ENCODE measurements at regions not wholly inside any gene's neighbourhood (a gene's known extent, or its start where the extent isn't known, plus 50 kb on each side); places are given as distances from the start of the nearest gene placed in this dataset.

GRCh38 chr6:149220882-149221773 lies 96.4 kb upstream of the TAB2 start:
- no peaks in the 10 kb centered on the region for H3K27me3 Mint-ChIP-seq
- peaks cover 0 to 4% (median 4%) of the 10 kb centered on the region in 3 donors for H3K36me3 Mint-ChIP-seq
- POLR2A ChIA-PET, result no interaction called here
- no peak for DNase-seq
- peaks cover 0 to 5% (median 0%) of the 10 kb centered on the region in 9 donors for H3K9me3 Mint-ChIP-seq
- H3K4me3 Mint-ChIP-seq, result peak overlapping the region in 1 of 10 donors; percentile 22
- peaks cover 9 to 27% (median 18%) of the 10 kb centered on the region in 4 donors for H3K4me1 Mint-ChIP-seq
- H3K27ac Mint-ChIP-seq, result peak overlapping the region in 3 of 10 donors; percentile 41 to 48 (median 46)
- no peak for ATAC-seq

GRCh38 chr6:149221774-149222070 lies 95.8 kb upstream of the TAB2 start:
- Mint-ChIP-seq H3K4me1 (peaks cover 9 to 29% (median 18%) of the 10 kb centered on the region in 4 donors), H3K4me3 (no peak overlapping the region), H3K36me3 (peaks cover 0 to 4% (median 4%) of the 10 kb centered on the region in 3 donors), H3K9me3 (peaks cover 0 to 5% (median 0%) of the 10 kb centered on the region in 9 donors), H3K27ac (peak overlapping the region in 1 of 10 donors; percentile 46), H3K27me3 (no peaks in the 10 kb centered on the region)
- POLR2A ChIA-PET, result no interaction called here
- DNase-seq (no peak), ATAC-seq (no peak)

GRCh38 chr6:149223120-149223903 lies 94.2 kb upstream of the TAB2 start:
- DNase-seq (no peak), ATAC-seq (no peak)
- Mint-ChIP-seq H3K27me3 (no peaks in the 10 kb centered on the region), H3K4me1 (peaks cover 7 to 22% (median 14%) of the 10 kb centered on the region in 4 donors), H3K9me3 (peaks cover 0 to 5% (median 0%) of the 10 kb centered on the region in 9 donors), H3K4me3 (no peak overlapping the region), H3K36me3 (peaks cover 0 to 4% (median 4%) of the 10 kb centered on the region in 3 donors), H3K27ac (no peak overlapping the region)
- POLR2A ChIA-PET, result interaction anchor here (1.2 to 1.5 kb wide), 2 partner anchors 9 to 94 kb away, joined by 3 to 5 read pairs; no protein-coding TSS in a partner anchor

GRCh38 chr6:149223904-149224351 lies 93.6 kb upstream of the TAB2 start:
- H3K4me3 Mint-ChIP-seq, result no peak overlapping the region
- H3K9me3 Mint-ChIP-seq, result peaks cover 0 to 5% (median 0%) of the 10 kb centered on the region in 9 donors
- DNase-seq (no peak), ATAC-seq (no peak)
- H3K27ac Mint-ChIP-seq, result peak overlapping the region in 3 of 10 donors; percentile 14 to 39 (median 35)
- POLR2A ChIA-PET, result no interaction called here
- H3K36me3 Mint-ChIP-seq, result peaks cover 0 to 4% (median 4%) of the 10 kb centered on the region in 3 donors
- no peaks in the 10 kb centered on the region for H3K27me3 Mint-ChIP-seq
- H3K4me1 Mint-ChIP-seq, result peaks cover 4 to 19% (median 12%) of the 10 kb centered on the region in 4 donors

GRCh38 chr6:149224399-149224798 lies 93.1 kb upstream of the TAB2 start:
- Mint-ChIP-seq H3K9me3 (peaks cover 0 to 4% (median 0%) of the 10 kb centered on the region in 9 donors), H3K36me3 (peaks cover 0 to 4% (median 3%) of the 10 kb centered on the region in 3 donors), H3K27ac (peak overlapping the region in 5 of 10 donors; percentile 17 to 71 (median 39)), H3K4me3 (peak overlapping the region in 2 of 10 donors; percentile 8 to 13), H3K27me3 (no peaks in the 10 kb centered on the region), H3K4me1 (peaks cover 3 to 19% (median 14%) of the 10 kb centered on the region in 4 donors)
- POLR2A ChIA-PET, result no interaction called here
- ATAC-seq, result no peak
- DNase-seq, result no peak

GRCh38 chr6:149225370-149225769 lies 92.1 kb upstream of the TAB2 start:
- POLR2A ChIA-PET, result no interaction called here
- Mint-ChIP-seq H3K27ac (peak overlapping the region in 1 of 10 donors; percentile 54), H3K36me3 (no peaks in the 10 kb centered on the region)

GRCh38 chr6:149225946-149226345 lies 91.6 kb upstream of the TAB2 start:
- DNase-seq (no peak), ATAC-seq (no peak)
- Mint-ChIP-seq H3K27ac (peak overlapping the region in 1 of 10 donors; percentile 44), H3K9me3 (no peaks in the 10 kb centered on the region), H3K4me1 (peaks cover 3 to 29% (median 16%) of the 10 kb centered on the region in 4 donors), H3K27me3 (no peaks in the 10 kb centered on the region), H3K36me3 (no peaks in the 10 kb centered on the region), H3K4me3 (no peak overlapping the region)
- POLR2A ChIA-PET, result no interaction called here

More at GRCh38 chr6:149225370-149225769, 92.1 kb upstream of the TAB2 start:
- H3K9me3 Mint-ChIP-seq, result no peaks in the 10 kb centered on the region
- H3K27me3 Mint-ChIP-seq, result no peaks in the 10 kb centered on the region
- ATAC-seq (no peak), DNase-seq (no peak)
- H3K4me1 Mint-ChIP-seq, result peaks cover 3 to 23% (median 14%) of the 10 kb centered on the region in 4 donors
- no peak overlapping the region for H3K4me3 Mint-ChIP-seq

- Mint-ChIP-seq H3K4me3 (no peak overlapping the region), H3K9me3 (peaks cover 0 to 6% (median 0%) of the 10 kb centered on the region in 9 donors), H3K36me3 (no peaks in the 10 kb centered on the region), H3K27ac (peak overlapping the region in 1 of 10 donors; percentile 57), H3K27me3 (no peaks in the 10 kb centered on the region), H3K4me1 (peaks cover 16 to 47% (median 29%) of the 10 kb centered on the region in 4 donors)
- DNase-seq (no peak), ATAC-seq (no peak)
- POLR2A ChIA-PET, result interaction anchor here (1.0 kb wide), 1 partner anchor 11 kb away, joined by 3 read pairs; no protein-coding TSS in a partner anchor
These were observed 89.7 kb upstream of the TAB2 start for GRCh38 chr6:149227796-149228195.

- POLR2A ChIA-PET, result interaction anchor here (1.0 kb wide), 1 partner anchor 12 kb away, joined by 3 read pairs; no protein-coding TSS in a partner anchor
- ATAC-seq (no peak), DNase-seq (no peak)
- peaks cover 22 to 52% (median 33%) of the 10 kb centered on the region in 4 donors for H3K4me1 Mint-ChIP-seq
- H3K9me3 Mint-ChIP-seq, result peaks cover 0 to 6% (median 0%) of the 10 kb centered on the region in 9 donors
- H3K4me3 Mint-ChIP-seq, result no peak overlapping the region
- H3K27me3 Mint-ChIP-seq, result no peaks in the 10 kb centered on the region
- no peaks in the 10 kb centered on the region for H3K36me3 Mint-ChIP-seq
- peak overlapping the region in 1 of 10 donors; percentile 74 for H3K27ac Mint-ChIP-seq
These were observed 89.1 kb upstream of the TAB2 start for GRCh38 chr6:149228311-149228955.

- no peaks in the 10 kb centered on the region for H3K36me3 Mint-ChIP-seq
- ATAC-seq, result no peak
- peaks cover 29 to 54% (median 35%) of the 10 kb centered on the region in 4 donors for H3K4me1 Mint-ChIP-seq
- POLR2A ChIA-PET, result no interaction called here
- peaks cover 0 to 7% (median 0%) of the 10 kb centered on the region in 9 donors for H3K9me3 Mint-ChIP-seq
- H3K27me3 Mint-ChIP-seq, result no peaks in the 10 kb centered on the region
- no peak overlapping the region for H3K27ac Mint-ChIP-seq
- no peak for DNase-seq
- H3K4me3 Mint-ChIP-seq, result no peak overlapping the region
These were observed 88.4 kb upstream of the TAB2 start for GRCh38 chr6:149229096-149229495.

GRCh38 chr6:149230712-149231460 lies 86.6 kb upstream of the TAB2 start:
- no peaks in the 10 kb centered on the region for H3K36me3 Mint-ChIP-seq
- POLR2A ChIA-PET, result interaction anchor here (1.1 to 1.5 kb wide), 3 partner anchors 10 to 136 kb away, joined by 3 read pairs; no protein-coding TSS in a partner anchor

More at GRCh38 chr6:149230712-149231460, 86.6 kb upstream of the TAB2 start:
- no peak overlapping the region for H3K4me3 Mint-ChIP-seq
- peaks cover 37 to 68% (median 46%) of the 10 kb centered on the region in 4 donors for H3K4me1 Mint-ChIP-seq
- H3K27me3 Mint-ChIP-seq, result no peaks in the 10 kb centered on the region
- H3K27ac Mint-ChIP-seq, result peak overlapping the region in 7 of 10 donors; percentile 1 to 94 (median 74)
- DNase-seq (no peak), ATAC-seq (no peak)
- H3K9me3 Mint-ChIP-seq, result peaks cover 0 to 7% (median 0%) of the 10 kb centered on the region in 9 donors
